WTC11 (cell line): ENCODE measurements at regions not wholly inside any gene's neighbourhood (a gene's known extent, or its start where the extent isn't known, plus 50 kb on each side); places are given as distances from the start of the nearest gene placed in this dataset.

Experiments
- ATAC-seq: fragments of 200-7000 bp; cut with Tn5 transposase; 2 replicates; pipeline ENCODE4 v1.10.0; 2021; ENCODE audit warnings: mild to moderate bottlenecking, moderate library complexity
- CTCF ChIA-PET: fragments of 300-600 bp; sonication (Branson Sonifier 250); formaldehyde crosslinking; loops from one replicate; lab custom pipeline; 2021; ENCODE audit warnings: antibody characterized with exemption; lab: Charles Lee
- POLR2A ChIA-PET: fragments of 350-600 bp; sonication (Branson Sonifier 250); formaldehyde crosslinking; loops from one replicate; lab custom pipeline; 2021; ENCODE audit warnings: antibody characterized with exemption; lab: Charles Lee
- DNase-seq: peaks from one replicate; pipeline ENCODE4 v3.0.0; 2021; ENCODE audit warnings: low spot score
- H3K27ac Mint-ChIP-seq: 2 replicates; pipeline ENCODE4 v1.8.0; 2021; ENCODE audit warnings: mixed read lengths
- H3K27me3 Mint-ChIP-seq: 2 replicates; pipeline ENCODE4 v1.8.0; 2021; ENCODE audit warnings: low read depth, mild to moderate bottlenecking, moderate library complexity, mixed read lengths
- H3K36me3 Mint-ChIP-seq: 2 replicates; pipeline ENCODE4 v1.8.0; 2021; ENCODE audit warnings: mixed read lengths
- H3K4me1 Mint-ChIP-seq: 2 replicates; pipeline ENCODE4 v1.8.0; 2022; ENCODE audit warnings: mixed read lengths
- H3K4me3 Mint-ChIP-seq: 2 replicates; pipeline ENCODE4 v1.8.0; 2021; ENCODE audit warnings: mild to moderate bottlenecking, moderate library complexity, mixed read lengths
- H3K9me3 Mint-ChIP-seq: 2 replicates; pipeline ENCODE4 v1.8.0; 2021; ENCODE audit warnings: mixed read lengths
- ATF1 ChIP-seq: sonication (generic); formaldehyde crosslinking; IDR thresholded peaks from 2 replicates; pipeline ENCODE4 v1.8.1; 2023; ENCODE audit warnings: mild to moderate bottlenecking, moderate library complexity, missing genetic modification reagents
- EMX1 ChIP-seq: fragments of 250-450 bp; sonication (Bioruptor Pico); IDR thresholded peaks from 2 replicates; pipeline ENCODE4 v1.8.0; 2021; ENCODE audit warnings: mild to moderate bottlenecking
- ESRRA ChIP-seq: sonication (generic); formaldehyde crosslinking; IDR thresholded peaks from 2 replicates; pipeline ENCODE4 v1.8.1; 2022; ENCODE audit warnings: mild to moderate bottlenecking, missing genetic modification reagents, borderline replicate concordance
- IRF2 ChIP-seq: sonication (generic); formaldehyde crosslinking; IDR thresholded peaks from 2 replicates; pipeline ENCODE4 v1.8.0; 2022; ENCODE audit warnings: low read depth, missing genetic modification reagents, borderline replicate concordance
- MXD4 ChIP-seq: fragments of 250-450 bp; sonication (Bioruptor Pico); IDR thresholded peaks from 2 replicates; pipeline ENCODE4 v1.8.0; 2021; ENCODE audit warnings: mild to moderate bottlenecking, moderate library complexity, borderline replicate concordance
- OVOL2 ChIP-seq: fragments of 250-450 bp; sonication (Bioruptor Pico); IDR thresholded peaks from 2 replicates; pipeline ENCODE4 v1.9.0; 2021; ENCODE audit warnings: mild to moderate bottlenecking, borderline replicate concordance
- SMAD4 ChIP-seq: sonication (generic); formaldehyde crosslinking; IDR thresholded peaks from 2 replicates; pipeline ENCODE4 v1.8.0; 2022; ENCODE audit warnings: mild to moderate bottlenecking, missing genetic modification reagents
- SP1 ChIP-seq: sonication (generic); formaldehyde crosslinking; conservative IDR thresholded peaks from 2 replicates; pipeline ENCODE4 v1.8.1; 2022; ENCODE audit warnings: missing genetic modification reagents
- TEAD4 ChIP-seq: sonication (generic); formaldehyde crosslinking; IDR thresholded peaks from 2 replicates; pipeline ENCODE4 v1.8.0; 2022; ENCODE audit warnings: mild to moderate bottlenecking, missing genetic modification reagents
- ZNF121 ChIP-seq: sonication (generic); formaldehyde crosslinking; IDR thresholded peaks from 2 replicates; pipeline ENCODE4 v1.8.0; 2023; ENCODE audit warnings: missing genetic modification reagents
- ZNF671 ChIP-seq: fragments of 250-450 bp; sonication (Bioruptor Pico); IDR thresholded peaks from 2 replicates; pipeline ENCODE4 v1.8.0; 2021; ENCODE audit warnings: mild to moderate bottlenecking
- TF ChIP-seq, protein P1 (sequence below): sonication (generic); formaldehyde crosslinking; IDR thresholded peaks from 2 replicates; pipeline ENCODE4 v1.8.1; 2023; ENCODE audit warnings: mild to moderate bottlenecking, missing genetic modification reagents
- TF ChIP-seq, protein P2 (sequence below): sonication (generic); formaldehyde crosslinking; conservative IDR thresholded peaks from 2 replicates; pipeline ENCODE4 v1.8.1; 2022; ENCODE audit warnings: mild to moderate bottlenecking, missing genetic modification reagents
- TF ChIP-seq, protein P3 (sequence below): sonication (generic); formaldehyde crosslinking; IDR thresholded peaks from 2 replicates; pipeline ENCODE4 v1.8.1; 2023; ENCODE audit warnings: mild to moderate bottlenecking, missing genetic modification reagents, moderate library complexity
- TF ChIP-seq, protein P4 (sequence below): fragments of 250-450 bp; sonication (Bioruptor Pico); IDR thresholded peaks from 2 replicates; pipeline ENCODE4 v1.9.0; 2021; ENCODE audit warnings: mild to moderate bottlenecking, borderline replicate concordance
- TF ChIP-seq, protein P5 (sequence below): fragments of 250-450 bp; sonication (Bioruptor Pico); conservative IDR thresholded peaks from 2 replicates; pipeline ENCODE4 v1.9.0; 2021; ENCODE audit warnings: mild to moderate bottlenecking
- TF ChIP-seq, protein P6 (sequence below): sonication (generic); formaldehyde crosslinking; conservative IDR thresholded peaks from 2 replicates; pipeline ENCODE4 v1.8.1; 2023; ENCODE audit warnings: mild to moderate bottlenecking, low read depth, missing genetic modification reagents, moderate library complexity
- TF ChIP-seq, protein P7 (sequence below): sonication (generic); formaldehyde crosslinking; IDR thresholded peaks from 2 replicates; pipeline ENCODE4 v1.8.0; 2022; ENCODE audit warnings: mild to moderate bottlenecking, missing genetic modification reagents
- TF ChIP-seq, protein P8 (sequence below): fragments of 200-600 bp; IDR thresholded peaks from 2 replicates; pipeline ENCODE4 v1.8.0; 2022; ENCODE audit warnings: antibody characterized with exemption

DNA sequence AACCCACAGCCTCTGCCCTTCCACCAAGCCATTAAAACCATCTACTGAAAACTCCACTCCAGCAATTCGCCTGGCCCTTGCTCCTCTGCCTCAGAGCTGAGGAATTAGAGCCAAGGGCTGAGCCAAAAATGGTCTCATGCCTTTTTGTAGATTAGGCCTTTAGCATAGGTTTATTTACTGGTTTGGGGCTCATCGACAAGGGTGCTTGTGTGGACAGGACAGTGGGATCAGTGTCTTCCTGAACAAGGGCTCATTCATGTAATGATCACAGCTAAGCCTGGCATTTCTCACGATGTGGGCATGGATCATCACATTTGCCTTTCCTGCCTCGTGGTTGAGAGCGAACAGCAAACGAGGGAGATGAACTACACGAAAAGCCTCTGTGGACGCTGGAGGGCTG, 59.2 kb upstream of the PHF24 start:
- H3K27ac Mint-ChIP-seq: no peak overlapping the region
- ATAC-seq: no peak
- no peak for DNase-seq
- H3K27me3 Mint-ChIP-seq: peaks cover 28% of the 10 kb centered on the region
- POLR2A ChIA-PET: interaction anchor here (1.1 to 1.3 kb wide), 4 partner anchors 91 to 174 kb away, joined by 4 to 8 read pairs (median 5); partner anchors contain the start of genes DNAJB5 and VCP
- no peaks in the 10 kb centered on the region for H3K36me3 Mint-ChIP-seq
- CTCF ChIA-PET: interaction anchor here (0.5 to 6.5 kb wide), 64 partner anchors 9 to 782 kb away, joined by 3 to 202 read pairs (median 5); partner anchors contain the start of genes DNAJB5, FANCG, PIGO and STOML2
- TF ChIP-seq, protein P1, sequence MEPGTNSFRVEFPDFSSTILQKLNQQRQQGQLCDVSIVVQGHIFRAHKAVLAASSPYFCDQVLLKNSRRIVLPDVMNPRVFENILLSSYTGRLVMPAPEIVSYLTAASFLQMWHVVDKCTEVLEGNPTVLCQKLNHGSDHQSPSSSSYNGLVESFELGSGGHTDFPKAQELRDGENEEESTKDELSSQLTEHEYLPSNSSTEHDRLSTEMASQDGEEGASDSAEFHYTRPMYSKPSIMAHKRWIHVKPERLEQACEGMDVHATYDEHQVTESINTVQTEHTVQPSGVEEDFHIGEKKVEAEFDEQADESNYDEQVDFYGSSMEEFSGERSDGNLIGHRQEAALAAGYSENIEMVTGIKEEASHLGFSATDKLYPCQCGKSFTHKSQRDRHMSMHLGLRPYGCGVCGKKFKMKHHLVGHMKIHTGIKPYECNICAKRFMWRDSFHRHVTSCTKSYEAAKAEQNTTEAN: no peak
- TF ChIP-seq ZNF121 (CRISPR knock-in tag) (no peak), ATF1 (no peak), EMX1 (no peak), OVOL2 (CRISPR knock-in tag) (no peak), SP1 (no peak), IRF2 (CRISPR knock-in tag) (no peak), ESRRA (CRISPR knock-in tag) (no peak), MXD4 (CRISPR knock-in tag) (no peak), TEAD4 (no peak), ZNF671 (CRISPR knock-in tag) (no peak), SMAD4 (CRISPR knock-in tag) (no peak)
- TF ChIP-seq, protein P2, sequence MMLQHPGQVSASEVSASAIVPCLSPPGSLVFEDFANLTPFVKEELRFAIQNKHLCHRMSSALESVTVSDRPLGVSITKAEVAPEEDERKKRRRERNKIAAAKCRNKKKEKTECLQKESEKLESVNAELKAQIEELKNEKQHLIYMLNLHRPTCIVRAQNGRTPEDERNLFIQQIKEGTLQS: no peak
- TF ChIP-seq, protein P3, sequence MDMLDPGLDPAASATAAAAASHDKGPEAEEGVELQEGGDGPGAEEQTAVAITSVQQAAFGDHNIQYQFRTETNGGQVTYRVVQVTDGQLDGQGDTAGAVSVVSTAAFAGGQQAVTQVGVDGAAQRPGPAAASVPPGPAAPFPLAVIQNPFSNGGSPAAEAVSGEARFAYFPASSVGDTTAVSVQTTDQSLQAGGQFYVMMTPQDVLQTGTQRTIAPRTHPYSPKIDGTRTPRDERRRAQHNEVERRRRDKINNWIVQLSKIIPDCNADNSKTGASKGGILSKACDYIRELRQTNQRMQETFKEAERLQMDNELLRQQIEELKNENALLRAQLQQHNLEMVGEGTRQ (CRISPR knock-in tag): no peak
- TF ChIP-seq, protein P4, sequence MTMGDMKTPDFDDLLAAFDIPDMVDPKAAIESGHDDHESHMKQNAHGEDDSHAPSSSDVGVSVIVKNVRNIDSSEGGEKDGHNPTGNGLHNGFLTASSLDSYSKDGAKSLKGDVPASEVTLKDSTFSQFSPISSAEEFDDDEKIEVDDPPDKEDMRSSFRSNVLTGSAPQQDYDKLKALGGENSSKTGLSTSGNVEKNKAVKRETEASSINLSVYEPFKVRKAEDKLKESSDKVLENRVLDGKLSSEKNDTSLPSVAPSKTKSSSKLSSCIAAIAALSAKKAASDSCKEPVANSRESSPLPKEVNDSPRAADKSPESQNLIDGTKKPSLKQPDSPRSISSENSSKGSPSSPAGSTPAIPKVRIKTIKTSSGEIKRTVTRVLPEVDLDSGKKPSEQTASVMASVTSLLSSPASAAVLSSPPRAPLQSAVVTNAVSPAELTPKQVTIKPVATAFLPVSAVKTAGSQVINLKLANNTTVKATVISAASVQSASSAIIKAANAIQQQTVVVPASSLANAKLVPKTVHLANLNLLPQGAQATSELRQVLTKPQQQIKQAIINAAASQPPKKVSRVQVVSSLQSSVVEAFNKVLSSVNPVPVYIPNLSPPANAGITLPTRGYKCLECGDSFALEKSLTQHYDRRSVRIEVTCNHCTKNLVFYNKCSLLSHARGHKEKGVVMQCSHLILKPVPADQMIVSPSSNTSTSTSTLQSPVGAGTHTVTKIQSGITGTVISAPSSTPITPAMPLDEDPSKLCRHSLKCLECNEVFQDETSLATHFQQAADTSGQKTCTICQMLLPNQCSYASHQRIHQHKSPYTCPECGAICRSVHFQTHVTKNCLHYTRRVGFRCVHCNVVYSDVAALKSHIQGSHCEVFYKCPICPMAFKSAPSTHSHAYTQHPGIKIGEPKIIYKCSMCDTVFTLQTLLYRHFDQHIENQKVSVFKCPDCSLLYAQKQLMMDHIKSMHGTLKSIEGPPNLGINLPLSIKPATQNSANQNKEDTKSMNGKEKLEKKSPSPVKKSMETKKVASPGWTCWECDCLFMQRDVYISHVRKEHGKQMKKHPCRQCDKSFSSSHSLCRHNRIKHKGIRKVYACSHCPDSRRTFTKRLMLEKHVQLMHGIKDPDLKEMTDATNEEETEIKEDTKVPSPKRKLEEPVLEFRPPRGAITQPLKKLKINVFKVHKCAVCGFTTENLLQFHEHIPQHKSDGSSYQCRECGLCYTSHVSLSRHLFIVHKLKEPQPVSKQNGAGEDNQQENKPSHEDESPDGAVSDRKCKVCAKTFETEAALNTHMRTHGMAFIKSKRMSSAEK: no peak
- TF ChIP-seq, protein P5, sequence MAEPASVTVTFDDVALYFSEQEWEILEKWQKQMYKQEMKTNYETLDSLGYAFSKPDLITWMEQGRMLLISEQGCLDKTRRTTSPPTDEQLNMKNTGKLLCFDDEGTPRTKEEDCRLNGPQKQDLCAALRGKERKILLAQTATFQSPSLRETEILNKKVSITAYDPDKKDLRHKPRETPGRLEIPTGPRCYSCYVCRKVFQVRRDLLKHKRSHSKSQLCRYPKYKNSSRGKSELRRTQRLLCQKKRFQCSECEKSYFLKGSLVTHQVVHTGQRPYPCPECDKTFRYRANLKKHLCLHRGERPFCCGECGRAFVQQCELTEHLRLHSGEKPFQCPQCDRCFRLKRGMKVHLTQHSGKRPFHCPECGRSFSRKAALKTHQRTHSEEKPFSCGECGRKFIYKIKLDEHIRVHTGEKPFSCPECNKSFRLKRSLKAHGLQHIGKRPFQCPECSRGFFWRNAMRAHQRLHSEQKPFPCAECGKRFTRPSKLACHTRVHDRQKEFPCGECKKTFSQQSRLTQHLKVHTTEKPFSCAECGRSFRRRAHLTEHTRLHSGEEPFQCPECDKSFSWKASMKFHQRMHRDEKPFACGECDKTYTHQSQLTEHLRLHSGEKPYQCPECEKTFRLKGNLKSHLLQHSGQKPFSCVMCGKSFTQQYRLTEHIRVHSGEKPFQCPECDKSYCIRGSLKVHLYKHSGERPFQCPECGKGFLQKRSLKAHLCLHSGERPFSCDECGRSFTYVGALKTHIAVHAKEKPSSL: no peak
- TF ChIP-seq, protein P6, sequence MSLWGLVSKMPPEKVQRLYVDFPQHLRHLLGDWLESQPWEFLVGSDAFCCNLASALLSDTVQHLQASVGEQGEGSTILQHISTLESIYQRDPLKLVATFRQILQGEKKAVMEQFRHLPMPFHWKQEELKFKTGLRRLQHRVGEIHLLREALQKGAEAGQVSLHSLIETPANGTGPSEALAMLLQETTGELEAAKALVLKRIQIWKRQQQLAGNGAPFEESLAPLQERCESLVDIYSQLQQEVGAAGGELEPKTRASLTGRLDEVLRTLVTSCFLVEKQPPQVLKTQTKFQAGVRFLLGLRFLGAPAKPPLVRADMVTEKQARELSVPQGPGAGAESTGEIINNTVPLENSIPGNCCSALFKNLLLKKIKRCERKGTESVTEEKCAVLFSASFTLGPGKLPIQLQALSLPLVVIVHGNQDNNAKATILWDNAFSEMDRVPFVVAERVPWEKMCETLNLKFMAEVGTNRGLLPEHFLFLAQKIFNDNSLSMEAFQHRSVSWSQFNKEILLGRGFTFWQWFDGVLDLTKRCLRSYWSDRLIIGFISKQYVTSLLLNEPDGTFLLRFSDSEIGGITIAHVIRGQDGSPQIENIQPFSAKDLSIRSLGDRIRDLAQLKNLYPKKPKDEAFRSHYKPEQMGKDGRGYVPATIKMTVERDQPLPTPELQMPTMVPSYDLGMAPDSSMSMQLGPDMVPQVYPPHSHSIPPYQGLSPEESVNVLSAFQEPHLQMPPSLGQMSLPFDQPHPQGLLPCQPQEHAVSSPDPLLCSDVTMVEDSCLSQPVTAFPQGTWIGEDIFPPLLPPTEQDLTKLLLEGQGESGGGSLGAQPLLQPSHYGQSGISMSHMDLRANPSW (CRISPR knock-in tag): no peak
- TF ChIP-seq, protein P7, sequence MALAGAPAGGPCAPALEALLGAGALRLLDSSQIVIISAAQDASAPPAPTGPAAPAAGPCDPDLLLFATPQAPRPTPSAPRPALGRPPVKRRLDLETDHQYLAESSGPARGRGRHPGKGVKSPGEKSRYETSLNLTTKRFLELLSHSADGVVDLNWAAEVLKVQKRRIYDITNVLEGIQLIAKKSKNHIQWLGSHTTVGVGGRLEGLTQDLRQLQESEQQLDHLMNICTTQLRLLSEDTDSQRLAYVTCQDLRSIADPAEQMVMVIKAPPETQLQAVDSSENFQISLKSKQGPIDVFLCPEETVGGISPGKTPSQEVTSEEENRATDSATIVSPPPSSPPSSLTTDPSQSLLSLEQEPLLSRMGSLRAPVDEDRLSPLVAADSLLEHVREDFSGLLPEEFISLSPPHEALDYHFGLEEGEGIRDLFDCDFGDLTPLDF (CRISPR knock-in tag): no peak
- TF ChIP-seq, protein P8, sequence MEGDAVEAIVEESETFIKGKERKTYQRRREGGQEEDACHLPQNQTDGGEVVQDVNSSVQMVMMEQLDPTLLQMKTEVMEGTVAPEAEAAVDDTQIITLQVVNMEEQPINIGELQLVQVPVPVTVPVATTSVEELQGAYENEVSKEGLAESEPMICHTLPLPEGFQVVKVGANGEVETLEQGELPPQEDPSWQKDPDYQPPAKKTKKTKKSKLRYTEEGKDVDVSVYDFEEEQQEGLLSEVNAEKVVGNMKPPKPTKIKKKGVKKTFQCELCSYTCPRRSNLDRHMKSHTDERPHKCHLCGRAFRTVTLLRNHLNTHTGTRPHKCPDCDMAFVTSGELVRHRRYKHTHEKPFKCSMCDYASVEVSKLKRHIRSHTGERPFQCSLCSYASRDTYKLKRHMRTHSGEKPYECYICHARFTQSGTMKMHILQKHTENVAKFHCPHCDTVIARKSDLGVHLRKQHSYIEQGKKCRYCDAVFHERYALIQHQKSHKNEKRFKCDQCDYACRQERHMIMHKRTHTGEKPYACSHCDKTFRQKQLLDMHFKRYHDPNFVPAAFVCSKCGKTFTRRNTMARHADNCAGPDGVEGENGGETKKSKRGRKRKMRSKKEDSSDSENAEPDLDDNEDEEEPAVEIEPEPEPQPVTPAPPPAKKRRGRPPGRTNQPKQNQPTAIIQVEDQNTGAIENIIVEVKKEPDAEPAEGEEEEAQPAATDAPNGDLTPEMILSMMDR: no peak
- no peaks in the 10 kb centered on the region for H3K4me1 Mint-ChIP-seq
- H3K4me3 Mint-ChIP-seq: no peak overlapping the region
- H3K9me3 Mint-ChIP-seq: no peaks in the 10 kb centered on the region
